Daoy (cell line): ENCODE measurements at regions not wholly inside any gene's neighbourhood (a gene's known extent, or its start where the extent isn't known, plus 50 kb on each side); places are given as distances from the start of the nearest gene placed in this dataset.

Experiments used
- DNase-seq: peaks from one replicate; pipeline ENCODE4 v3.0.0-alpha.2; 2015; ENCODE audit warnings: low read depth

DNA sequence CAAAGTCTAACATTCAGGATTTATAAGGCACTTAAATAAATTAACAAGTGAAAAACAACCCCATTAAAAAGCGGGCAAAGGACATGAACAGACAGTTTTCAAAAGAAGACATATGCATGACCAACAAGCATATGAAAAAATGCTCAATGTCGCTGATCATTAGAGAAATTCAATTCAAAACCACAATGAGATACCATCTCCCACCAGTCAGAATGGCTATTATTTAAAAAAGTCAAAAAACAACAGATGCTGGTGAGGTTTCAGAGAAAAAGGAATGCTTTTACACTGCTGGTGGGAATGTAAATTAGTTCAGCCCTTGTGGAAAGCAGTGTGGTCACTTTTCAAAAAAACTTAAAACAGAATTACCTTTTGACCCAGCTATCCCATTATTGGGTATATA, 60.7 kb upstream of the BDKRB2 start:
- no peak for DNase-seq

DNA sequence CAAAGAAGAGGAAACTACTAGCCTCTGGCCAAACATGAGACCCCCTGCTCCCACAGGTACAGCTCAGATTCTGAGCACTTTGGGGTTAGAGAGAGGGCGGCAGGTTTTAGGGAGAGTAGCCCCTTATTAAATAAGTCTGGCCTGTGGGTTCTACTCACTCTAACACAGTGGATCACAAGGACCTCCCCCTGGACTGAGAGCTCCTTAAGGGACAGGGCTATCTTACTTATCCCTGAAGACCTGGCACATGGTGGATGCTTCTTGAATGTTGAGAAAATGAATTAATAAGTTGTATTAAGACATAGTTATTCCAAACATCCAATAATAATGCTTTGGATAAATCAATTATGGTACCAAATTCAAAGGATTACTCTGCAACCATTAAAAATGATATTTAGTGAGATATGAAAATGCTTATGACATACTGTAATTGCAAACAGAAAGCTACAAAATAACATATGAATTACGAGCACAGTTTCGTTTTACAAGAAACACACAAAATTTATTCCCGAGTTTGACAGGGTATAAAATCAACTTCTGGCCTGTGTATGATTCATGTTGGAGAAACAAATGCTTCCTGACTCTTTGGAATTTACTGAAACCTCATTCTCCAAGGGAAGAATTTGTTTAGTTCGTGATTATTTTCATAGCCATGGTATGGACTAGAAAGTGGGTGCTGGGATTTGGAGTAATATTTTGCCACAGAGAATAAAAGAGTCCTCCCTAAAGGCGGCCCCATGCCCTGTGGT, 59.3 kb upstream of the BDKRB2 start:
- DNase-seq = peak; percentile 53

DNA sequence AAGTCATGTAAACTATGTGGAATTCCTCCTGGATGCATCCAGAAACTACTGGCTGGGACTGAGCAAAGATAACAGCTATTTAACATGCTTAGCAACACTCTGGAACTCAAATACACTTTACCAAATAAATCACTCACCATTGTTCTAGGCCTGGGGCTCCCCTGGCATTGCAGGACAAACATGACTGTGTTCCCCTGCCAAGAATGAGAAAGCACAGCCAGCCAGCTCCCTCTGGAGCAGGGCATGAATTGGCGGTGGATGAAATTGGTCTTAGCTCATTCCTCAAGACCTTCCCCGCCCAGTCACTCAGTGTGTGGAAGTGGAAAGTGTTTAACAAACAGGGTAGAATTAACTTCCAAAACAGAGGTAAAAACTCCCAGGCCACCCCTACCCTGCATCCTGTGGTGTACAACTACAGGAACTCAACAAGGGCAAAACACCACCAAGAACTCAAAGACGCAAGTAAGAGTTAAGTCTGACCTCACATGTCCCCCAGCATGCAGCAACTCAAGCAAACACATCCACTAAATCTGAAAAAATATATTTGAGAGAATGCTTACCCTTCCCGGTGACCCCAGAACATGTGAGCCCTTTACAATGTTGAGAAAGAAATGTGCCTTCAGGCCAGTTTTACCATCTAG, 58.4 kb upstream of the BDKRB2 start:
- peak; percentile 88 for DNase-seq

DNA sequence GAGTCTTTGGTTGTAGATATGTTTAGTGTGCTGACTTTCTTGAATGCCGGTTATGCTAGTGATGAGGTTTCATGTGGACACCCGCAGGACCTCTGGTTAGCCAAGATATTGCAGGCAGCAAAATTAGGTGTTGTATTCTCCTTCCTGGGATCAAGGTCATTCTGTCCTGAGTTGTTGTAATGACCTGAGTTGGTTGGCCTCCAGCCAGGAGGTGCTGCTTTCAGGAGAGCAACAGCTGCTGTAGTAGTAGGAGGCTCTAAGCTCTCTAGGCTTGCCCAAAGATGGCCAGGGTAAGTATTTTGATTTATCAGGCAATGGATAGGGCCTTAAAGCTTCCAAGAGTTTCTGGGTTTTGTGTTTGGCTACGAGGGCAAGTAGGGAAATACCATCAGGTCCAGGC, 56.0 kb upstream of the BDKRB2 start:
- DNase-seq = no peak

DNA sequence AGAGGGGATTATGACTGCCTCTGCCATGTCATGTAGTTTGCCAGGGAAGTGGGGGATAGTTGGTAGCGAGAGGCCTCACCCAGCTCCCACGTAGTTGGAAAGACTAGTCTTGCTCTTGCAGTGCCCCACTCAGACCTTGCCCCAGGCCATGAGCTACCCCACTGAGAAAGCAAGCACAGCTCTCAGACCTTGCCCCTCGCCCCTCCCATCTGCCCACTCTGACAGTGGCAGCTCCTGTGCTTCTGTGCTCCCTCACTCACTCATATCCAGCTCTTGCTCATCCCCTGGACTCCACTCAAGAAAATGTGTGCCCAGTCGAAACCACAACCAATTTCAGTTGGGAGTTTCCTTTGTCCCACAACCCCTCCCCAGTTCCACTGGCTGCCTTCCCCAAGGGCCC, 55.5 kb upstream of the BDKRB2 start:
- DNase-seq = no peak

DNA sequence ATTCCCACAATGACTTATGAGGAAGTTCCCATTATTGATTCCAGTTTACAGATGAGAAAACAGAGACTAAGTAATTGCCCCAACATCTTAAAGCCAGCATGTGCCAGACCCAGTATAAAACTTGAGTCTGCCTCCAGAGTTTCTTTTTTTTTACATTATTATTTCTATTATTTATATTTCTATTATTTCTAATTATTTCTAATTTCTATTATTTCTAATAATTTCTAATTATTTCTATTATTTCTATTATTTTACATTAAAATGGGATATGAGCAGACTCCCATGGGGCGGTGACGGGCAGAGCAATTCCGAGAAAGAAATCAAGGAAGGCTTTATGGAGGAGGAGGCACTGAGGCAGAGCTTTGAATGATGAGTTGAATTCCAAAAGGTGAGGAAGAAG, 54.4 kb upstream of the BDKRB2 start:
- no peak for DNase-seq

DNA sequence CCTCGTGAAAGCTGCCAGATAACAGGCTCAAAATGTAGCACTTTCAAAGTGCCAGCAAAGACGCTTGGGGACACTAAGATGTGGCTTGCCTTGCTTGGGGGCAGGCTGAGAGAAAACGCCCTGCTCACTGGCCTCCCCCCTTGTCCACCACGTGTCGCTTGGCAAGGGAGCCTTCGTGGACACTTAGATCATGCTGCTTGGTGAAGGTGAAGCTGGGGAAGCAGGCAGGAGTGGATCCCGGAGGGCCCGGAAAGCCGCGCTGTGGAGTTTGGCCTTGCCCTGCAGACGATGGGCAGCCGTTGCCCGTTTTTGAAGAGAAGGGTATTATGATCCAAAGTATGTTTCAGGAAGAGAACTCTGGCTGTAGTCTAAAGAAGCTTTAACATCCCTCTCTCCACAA, 53.4 kb upstream of the BDKRB2 start:
- DNase-seq = no peak

DNA sequence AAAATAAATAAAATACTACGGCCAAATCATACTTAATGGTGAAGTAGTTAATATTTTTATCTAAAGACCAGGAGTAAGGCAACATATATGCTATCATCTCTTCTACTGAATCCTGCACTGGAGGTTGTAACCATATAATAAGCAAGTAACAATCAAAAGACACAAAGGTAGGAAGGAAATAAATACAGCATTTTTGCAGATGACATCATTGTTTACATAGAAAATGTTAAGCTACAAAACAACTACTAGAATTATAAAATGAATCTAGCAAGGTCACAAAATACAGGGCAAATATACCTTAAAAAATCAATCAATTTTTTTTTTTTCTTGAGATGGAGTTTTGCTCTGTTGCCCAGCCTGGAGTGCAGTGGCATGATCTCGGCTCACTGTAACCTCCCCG, 51.6 kb upstream of the BDKRB2 start:
- DNase-seq = no peak
